ENCODE measurements at regions not wholly inside any gene's neighbourhood (a gene's known extent, or its start where the extent isn't known, plus 50 kb on each side); places are given as distances from the start of the nearest gene placed in this dataset.

GRCh38 chr18:42341423-42341822 is 386.4 kb downstream of the PIK3C3 start:
- TF ChIP-seq POLR2A (IDR thresholded peaks at IDR 0.05; ENCODE audit: low read depth) = no peak
- TF ChIP-seq CTCF (IDR thresholded peaks at IDR 0.05) = no peak
- TF ChIP-seq EP300 (IDR thresholded peaks at IDR 0.05) = no peak
